AG10803 (cell line): ENCODE measurements at regions not wholly inside any gene's neighbourhood (a gene's known extent, or its start where the extent isn't known, plus 50 kb on each side); places are given as distances from the start of the nearest gene placed in this dataset.

Source experiments
- DNase-seq: peaks from one replicate; pipeline ENCODE4 v3.0.0; 2010; ENCODE audit warnings: low read depth
- H3K4me3 ChIP-seq: 2 replicates; pipeline ENCODE4 v1.5.1; 2011; ENCODE audit warnings: mild to moderate bottlenecking, low read length, control low read depth
- TF ChIP-seq, protein P1 (sequence below): conservative IDR thresholded peaks from 2 replicates; pipeline ENCODE4 v1.5.1; 2011; ENCODE audit warnings: mild to moderate bottlenecking, low read length, control low read depth, inconsistent platforms

DNA sequence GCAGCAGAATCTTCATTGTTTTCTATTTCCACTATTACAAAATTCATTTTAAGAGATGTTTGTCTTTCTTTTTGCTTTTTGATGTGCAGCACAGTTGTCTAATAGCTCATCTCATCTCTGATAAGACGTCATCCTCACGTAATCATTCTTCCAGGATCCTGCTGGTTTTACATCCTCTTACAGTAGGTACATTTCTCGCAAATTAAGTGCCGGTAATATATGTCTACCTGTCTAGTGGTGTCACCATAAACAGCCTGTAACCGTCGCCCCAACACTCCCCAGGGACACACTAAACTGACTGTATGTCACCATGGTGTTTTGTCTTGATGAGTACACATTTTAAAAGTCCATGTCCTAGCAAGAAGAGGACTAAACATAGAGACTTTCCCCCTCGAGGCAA is 94.5 kb upstream of the VSTM2B start:
- H3K4me3 ChIP-seq = no peak overlapping the region
- TF ChIP-seq, protein P1, sequence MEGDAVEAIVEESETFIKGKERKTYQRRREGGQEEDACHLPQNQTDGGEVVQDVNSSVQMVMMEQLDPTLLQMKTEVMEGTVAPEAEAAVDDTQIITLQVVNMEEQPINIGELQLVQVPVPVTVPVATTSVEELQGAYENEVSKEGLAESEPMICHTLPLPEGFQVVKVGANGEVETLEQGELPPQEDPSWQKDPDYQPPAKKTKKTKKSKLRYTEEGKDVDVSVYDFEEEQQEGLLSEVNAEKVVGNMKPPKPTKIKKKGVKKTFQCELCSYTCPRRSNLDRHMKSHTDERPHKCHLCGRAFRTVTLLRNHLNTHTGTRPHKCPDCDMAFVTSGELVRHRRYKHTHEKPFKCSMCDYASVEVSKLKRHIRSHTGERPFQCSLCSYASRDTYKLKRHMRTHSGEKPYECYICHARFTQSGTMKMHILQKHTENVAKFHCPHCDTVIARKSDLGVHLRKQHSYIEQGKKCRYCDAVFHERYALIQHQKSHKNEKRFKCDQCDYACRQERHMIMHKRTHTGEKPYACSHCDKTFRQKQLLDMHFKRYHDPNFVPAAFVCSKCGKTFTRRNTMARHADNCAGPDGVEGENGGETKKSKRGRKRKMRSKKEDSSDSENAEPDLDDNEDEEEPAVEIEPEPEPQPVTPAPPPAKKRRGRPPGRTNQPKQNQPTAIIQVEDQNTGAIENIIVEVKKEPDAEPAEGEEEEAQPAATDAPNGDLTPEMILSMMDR = no peak
- no peak for DNase-seq

DNA sequence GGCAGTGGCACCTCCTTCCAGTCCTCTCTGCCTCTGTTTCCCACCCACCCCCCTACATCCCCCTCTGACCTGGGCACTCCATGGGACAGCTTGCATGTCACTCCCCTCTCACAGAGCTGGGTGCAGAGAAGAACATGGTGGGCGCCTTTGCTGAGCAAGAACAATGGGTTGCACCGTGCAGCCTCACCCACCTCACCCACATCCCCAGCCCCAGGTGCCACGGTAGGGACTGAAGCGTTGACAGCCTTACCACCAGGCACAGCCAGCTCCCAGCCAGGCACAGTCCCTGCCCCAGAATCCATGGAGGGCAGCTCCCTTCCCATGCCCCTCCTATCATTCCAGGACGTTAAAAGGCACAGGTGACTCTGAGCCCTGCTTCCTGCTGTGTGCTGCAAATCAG is 93.1 kb upstream of the VSTM2B start:
- TF ChIP-seq, protein P1 = no peak
- no peak for DNase-seq
- H3K4me3 ChIP-seq = no peak overlapping the region

DNA sequence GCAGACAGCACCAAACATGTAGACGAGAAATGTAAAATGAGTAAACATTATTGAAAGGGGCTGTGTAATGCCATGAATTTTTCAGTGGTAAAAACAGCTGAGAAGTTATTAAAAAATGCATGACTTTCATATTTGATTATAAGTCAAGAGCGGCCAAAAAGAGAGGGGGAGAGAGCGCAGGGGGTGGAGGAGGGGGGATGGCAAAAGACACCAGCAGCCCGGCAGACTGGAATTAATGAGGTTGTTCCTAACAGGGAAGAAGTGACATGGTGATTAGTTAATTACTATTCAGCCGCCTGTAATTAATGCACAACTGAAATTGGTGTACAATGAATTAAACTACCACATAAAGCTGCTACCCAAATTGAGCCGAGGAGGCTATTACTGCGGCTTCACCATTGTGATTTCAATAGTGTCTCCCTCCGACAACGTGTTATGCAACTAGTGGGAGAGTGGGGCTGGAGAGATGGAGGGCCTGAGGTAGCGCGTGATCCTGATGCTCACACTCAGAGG is 89.1 kb upstream of the VSTM2B start:
- TF ChIP-seq, protein P1 = no peak
- no peak for DNase-seq
- no peak overlapping the region for H3K4me3 ChIP-seq

- H3K4me3 ChIP-seq = no peak overlapping the region
- no peak for DNase-seq
- TF ChIP-seq, protein P1 = no peak
These were observed 86.8 kb upstream of the VSTM2B start for GRCh38 chr19:29439021-29439420.

GRCh38 chr19:29439688-29440550 is 85.9 kb upstream of the VSTM2B start:
- H3K4me3 ChIP-seq = no peak overlapping the region
- DNase-seq = no peak
- TF ChIP-seq, protein P1 = no peak

DNA sequence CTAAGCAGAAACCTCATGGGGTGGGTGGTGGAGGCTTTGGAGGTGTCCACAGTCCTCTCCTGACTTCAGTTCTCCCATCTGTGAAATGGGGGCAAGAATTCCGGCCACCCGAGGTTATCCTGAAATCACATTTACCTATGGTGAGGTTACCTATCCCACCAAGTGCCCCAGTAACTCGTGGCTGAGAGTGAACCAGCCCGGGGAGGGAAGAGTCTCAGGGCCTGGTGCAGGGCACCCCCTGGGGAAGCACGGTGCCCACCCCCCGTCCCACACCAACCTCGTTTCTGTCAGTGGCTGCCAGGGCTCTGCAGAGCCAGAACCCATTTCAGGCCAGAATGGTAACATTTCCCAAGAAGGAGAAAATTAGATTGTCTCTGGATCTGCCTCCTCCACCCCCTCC is 83.7 kb upstream of the VSTM2B start:
- no peak overlapping the region for H3K4me3 ChIP-seq
- TF ChIP-seq, protein P1 = no peak
- no peak for DNase-seq

GRCh38 chr19:29442910-29443309 is 82.9 kb upstream of the VSTM2B start:
- H3K4me3 ChIP-seq = no peak overlapping the region
- no peak for DNase-seq
- TF ChIP-seq, protein P1 = no peak
